Activated CD8-positive, alpha-beta T cell treated with anti-CD3 and anti-CD28 coated beads for 36 hours (primary cell): ENCODE measurements at regions not wholly inside any gene's neighbourhood (a gene's known extent, or its start where the extent isn't known, plus 50 kb on each side); places are given as distances from the start of the nearest gene placed in this dataset.

Source experiments
- ATAC-seq: fragments of 200-7000 bp; cut with Tn5 transposase; one replicate; pipeline ENCODE4 v1.10.0; 2021; ENCODE audit warnings: mild to moderate bottlenecking, moderate library complexity
- CTCF ChIA-PET: fragments of 350-600 bp; sonication (Branson Sonifier 250); formaldehyde crosslinking; loops from one replicate; lab custom pipeline; 2021; ENCODE audit warnings: antibody characterized with exemption; lab: Charles Lee
- POLR2A ChIA-PET: fragments of 350-600 bp; sonication (Branson Sonifier 250); formaldehyde crosslinking; loops from one replicate; lab custom pipeline; 2021; ENCODE audit warnings: antibody characterized with exemption; lab: Charles Lee
- DNase-seq: peaks from one replicate; pipeline ENCODE4 v3.0.0-alpha.2; 2020
- H3K27ac Mint-ChIP-seq: one replicate; pipeline ENCODE4 v1.8.0; 2021; ENCODE audit warnings: mild to moderate bottlenecking, mixed read lengths
- H3K27me3 Mint-ChIP-seq: one replicate; pipeline ENCODE4 v1.8.0; 2021; ENCODE audit warnings: mixed read lengths
- H3K36me3 Mint-ChIP-seq: one replicate; pipeline ENCODE4 v1.8.0; 2021; ENCODE audit warnings: low read depth, mixed read lengths
- H3K4me1 Mint-ChIP-seq: one replicate; pipeline ENCODE4 v1.8.0; 2021; ENCODE audit warnings: low read depth, mixed read lengths
- H3K4me3 Mint-ChIP-seq: one replicate; pipeline ENCODE4 v1.8.0; 2021; ENCODE audit warnings: mild to moderate bottlenecking, moderate library complexity, mixed read lengths
- H3K9me3 Mint-ChIP-seq: one replicate; pipeline ENCODE4 v1.8.0; 2021; ENCODE audit warnings: mixed read lengths
- intact Hi-C: fragments of 100-400 bp; cut with micrococcal nuclease; formaldehyde crosslinking; loops from one replicate; pipeline ENCODE4 v1.10.0; 2022
- TF ChIP-seq, protein P1 (sequence below): fragments of 200-600 bp; IDR thresholded peaks from one replicate; pipeline ENCODE4 v1.8.0; 2022; ENCODE audit warnings: antibody characterized with exemption, mild to moderate bottlenecking

DNA sequence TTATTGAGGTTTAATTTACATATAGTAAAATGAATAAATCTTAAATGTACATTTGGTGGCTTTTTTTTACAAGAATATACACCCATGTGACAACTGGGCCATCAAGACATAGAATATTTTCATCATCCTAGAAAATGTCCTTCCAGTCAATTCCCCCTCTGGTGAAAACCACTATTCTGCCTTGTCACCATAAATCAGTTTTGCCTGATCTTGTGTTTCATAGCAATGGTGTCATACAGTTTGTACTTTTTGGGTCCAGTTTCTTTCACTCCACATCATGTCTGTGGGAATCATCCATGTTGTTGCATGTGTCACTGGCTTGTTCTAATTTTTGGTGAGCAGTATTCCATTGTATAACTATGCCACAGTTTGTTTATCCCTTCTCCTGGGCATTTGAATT, 133.1 kb downstream of the PDCD6IP start:
- intact Hi-C loops = no loop called here
- Mint-ChIP-seq H3K4me1 (no peaks in the 10 kb centered on the region), H3K4me3 (no peak overlapping the region), H3K27me3 (peaks cover 4% of the 10 kb centered on the region), H3K9me3 (no peaks in the 10 kb centered on the region), H3K27ac (no peak overlapping the region), H3K36me3 (no peaks in the 10 kb centered on the region)
- TF ChIP-seq, protein P1, sequence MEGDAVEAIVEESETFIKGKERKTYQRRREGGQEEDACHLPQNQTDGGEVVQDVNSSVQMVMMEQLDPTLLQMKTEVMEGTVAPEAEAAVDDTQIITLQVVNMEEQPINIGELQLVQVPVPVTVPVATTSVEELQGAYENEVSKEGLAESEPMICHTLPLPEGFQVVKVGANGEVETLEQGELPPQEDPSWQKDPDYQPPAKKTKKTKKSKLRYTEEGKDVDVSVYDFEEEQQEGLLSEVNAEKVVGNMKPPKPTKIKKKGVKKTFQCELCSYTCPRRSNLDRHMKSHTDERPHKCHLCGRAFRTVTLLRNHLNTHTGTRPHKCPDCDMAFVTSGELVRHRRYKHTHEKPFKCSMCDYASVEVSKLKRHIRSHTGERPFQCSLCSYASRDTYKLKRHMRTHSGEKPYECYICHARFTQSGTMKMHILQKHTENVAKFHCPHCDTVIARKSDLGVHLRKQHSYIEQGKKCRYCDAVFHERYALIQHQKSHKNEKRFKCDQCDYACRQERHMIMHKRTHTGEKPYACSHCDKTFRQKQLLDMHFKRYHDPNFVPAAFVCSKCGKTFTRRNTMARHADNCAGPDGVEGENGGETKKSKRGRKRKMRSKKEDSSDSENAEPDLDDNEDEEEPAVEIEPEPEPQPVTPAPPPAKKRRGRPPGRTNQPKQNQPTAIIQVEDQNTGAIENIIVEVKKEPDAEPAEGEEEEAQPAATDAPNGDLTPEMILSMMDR = no peak
- ChIA-PET POLR2A (no interaction called here), CTCF (no interaction called here)
- ATAC-seq = no peak
- DNase-seq = no peak

DNA sequence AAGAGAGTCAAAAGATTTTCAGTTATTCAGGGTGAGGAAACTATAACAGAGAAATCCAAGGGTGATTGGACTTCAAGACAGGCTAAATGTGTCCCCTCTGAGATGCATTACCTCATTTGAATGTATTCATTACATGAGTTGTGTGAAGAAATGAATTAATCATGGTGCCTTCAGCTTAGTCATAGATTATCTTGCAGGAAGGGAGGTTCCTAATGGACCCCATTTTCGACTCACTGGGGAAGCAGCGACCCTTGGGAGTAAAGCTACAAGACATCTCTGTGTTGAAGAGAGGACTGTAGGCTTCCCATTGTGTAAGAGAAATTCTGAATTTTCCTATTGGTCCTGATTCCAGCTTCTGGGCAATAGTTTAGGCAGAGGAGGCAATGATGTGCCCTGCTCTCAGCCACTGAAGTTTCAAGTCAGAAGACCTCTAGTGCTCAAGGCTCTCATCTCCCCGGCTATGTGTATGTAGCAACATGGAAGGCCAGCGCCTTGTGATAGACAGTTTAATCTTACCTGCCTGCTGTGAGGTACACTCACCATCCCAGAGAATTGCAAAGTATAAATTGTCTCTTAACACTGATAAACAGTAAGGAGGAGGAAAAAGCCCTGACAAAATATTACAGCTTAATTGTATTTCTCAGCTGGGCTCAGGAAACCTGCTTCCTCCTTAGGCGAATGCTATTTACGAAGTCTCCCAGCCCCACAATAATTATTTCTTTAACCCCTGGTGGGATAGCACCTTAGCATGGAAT, 133.8 kb downstream of the PDCD6IP start:
- TF ChIP-seq, protein P1 = no peak

DNA sequence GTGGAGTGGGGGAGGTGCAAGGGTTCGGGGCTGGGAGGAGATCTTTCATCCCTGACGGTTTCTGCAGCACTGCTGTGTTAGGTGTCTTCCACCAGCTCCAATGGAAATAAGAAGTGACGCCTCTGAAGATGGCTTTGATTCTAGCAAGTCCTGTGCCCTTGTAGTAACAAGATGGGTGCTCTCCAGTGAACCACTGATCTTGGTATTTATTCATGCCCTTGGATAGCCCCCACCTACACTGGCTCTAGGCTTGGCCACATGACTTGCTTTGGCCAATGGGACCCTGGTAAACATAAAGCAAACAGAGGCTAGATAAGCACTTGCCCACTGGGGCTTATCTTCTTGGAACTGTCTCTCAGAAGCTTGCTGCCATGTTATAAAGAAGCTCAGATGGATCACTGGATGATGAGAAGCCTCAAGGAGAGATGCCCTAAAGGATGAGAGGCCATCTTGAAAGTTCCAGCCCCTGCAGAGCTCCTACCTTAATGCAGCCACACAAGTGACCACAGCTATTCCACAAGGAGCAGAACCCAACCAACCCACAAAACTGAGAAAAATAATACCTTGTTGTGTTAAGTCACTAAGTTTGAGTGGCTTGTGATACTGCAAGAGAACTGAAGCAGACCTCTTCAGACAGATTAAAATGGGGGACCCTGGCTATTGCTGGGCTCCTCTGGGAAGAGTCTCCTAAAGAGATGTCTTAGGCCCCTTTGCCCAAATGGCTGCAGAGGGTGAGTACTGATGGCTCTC, 137.9 kb downstream of the PDCD6IP start:
- Mint-ChIP-seq H3K4me3 (no peak overlapping the region), H3K27me3 (peaks cover 5% of the 10 kb centered on the region), H3K27ac (no peak overlapping the region), H3K4me1 (peaks cover 7% of the 10 kb centered on the region), H3K9me3 (no peaks in the 10 kb centered on the region), H3K36me3 (no peaks in the 10 kb centered on the region)
- CTCF ChIA-PET = interaction anchor here (0.7 kb wide), 1 partner anchor 61 kb away, joined by 3 read pairs; no protein-coding TSS in a partner anchor
- TF ChIP-seq, protein P1 = no peak
- intact Hi-C loops = no loop called here
- ATAC-seq = no peak
- POLR2A ChIA-PET = no interaction called here
- no peak for DNase-seq

More for the DNA sequence above, 133.8 kb downstream of the PDCD6IP start:
- no peaks in the 10 kb centered on the region for H3K4me1 Mint-ChIP-seq
- DNase-seq (no peak), ATAC-seq (no peak)
- no peaks in the 10 kb centered on the region for H3K9me3 Mint-ChIP-seq
- no peak overlapping the region for H3K4me3 Mint-ChIP-seq
- intact Hi-C loops = no loop called here
- no peak overlapping the region for H3K27ac Mint-ChIP-seq
- no peaks in the 10 kb centered on the region for H3K36me3 Mint-ChIP-seq
- ChIA-PET CTCF (no interaction called here), POLR2A (interaction anchor here (1.5 kb wide), 1 partner anchor 11 kb away, joined by 3 read pairs; no protein-coding TSS in a partner anchor)
- H3K27me3 Mint-ChIP-seq = peaks cover 6% of the 10 kb centered on the region

GRCh38 chr3:33936921-33937525, 138.6 kb downstream of the PDCD6IP start:
- DNase-seq (no peak), ATAC-seq (no peak)
- CTCF ChIA-PET = interaction anchor here (0.7 kb wide), 1 partner anchor 60 kb away, joined by 3 read pairs; no protein-coding TSS in a partner anchor
- peaks cover 14% of the 10 kb centered on the region for H3K4me1 Mint-ChIP-seq
- H3K36me3 Mint-ChIP-seq = no peaks in the 10 kb centered on the region
- TF ChIP-seq, protein P1 = no peak
- no peak overlapping the region for H3K4me3 Mint-ChIP-seq
- H3K27me3 Mint-ChIP-seq = peaks cover 5% of the 10 kb centered on the region
- POLR2A ChIA-PET = no interaction called here
- H3K27ac Mint-ChIP-seq = no peak overlapping the region
- intact Hi-C loops = no loop called here
- no peaks in the 10 kb centered on the region for H3K9me3 Mint-ChIP-seq
